LoVo (cell line): ENCODE measurements at regions not wholly inside any gene's neighbourhood (a gene's known extent, or its start where the extent isn't known, plus 50 kb on each side); places are given as distances from the start of the nearest gene placed in this dataset.
"Not testable (repeated sequence)": the region's sequence is repeated elsewhere in the genome, so short reads cannot be mapped to it uniquely, and the experiment has no call there.

Experiments used
- DNase-seq: peaks from one replicate; pipeline ENCODE4 v3.0.0-alpha.2; 2016; ENCODE audit warnings: low spot score

DNA sequence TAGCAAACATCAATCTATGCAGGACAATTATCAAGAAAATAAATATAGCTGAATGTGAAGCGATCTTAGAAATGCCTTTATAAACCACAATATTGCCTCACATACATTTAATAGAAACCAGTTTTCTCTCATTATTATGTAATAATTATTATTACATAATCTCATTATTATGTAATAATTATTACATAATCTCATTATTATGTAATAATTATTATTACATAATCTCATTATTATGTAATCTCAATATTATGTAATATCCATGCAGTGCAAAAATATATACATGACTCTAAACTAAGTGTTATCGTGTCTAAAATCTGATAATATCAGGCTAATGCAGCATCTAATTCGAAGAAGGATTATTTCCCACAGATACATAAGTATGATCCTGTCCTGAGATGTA is 563.9 kb upstream of the SEMA6A start:
- DNase-seq, result no peak

DNA sequence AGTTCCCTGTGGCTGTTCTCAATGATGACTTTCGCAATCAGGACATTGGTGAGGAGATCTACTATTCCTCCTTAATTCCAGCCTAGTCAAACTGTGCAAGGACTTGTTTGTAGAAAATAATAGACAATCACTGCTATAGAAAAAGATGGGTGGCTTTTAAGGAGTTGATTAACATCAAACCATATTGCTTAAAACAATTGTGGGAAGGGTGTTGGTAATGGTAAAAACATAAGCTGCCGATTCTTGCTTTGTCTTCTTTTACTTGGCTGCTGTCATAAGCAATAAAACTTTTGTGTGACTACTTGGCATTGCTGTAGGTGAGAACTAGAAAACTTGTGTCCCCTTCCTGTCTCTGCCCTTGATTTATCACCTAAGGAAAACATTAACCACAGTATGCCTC is 561.2 kb upstream of the SEMA6A start:
- no peak for DNase-seq

DNA sequence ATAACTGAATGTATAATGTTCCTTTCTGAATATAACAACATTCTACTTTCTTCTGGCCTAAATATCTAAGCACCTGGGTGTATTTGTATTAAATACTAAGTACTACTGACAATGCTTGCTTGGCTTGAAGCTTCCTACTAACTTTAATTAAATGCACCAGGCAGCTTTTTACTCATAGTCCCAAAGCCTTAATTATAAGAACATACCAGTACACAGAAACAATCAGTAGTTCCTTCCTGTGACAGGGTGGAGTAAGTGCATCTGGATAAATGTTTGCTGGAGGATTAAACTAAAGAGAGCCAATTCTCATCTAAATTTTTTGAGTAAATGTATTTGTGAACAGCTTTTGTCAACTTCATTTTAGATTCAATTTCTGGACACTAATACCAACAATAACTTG is 558.6 kb upstream of the SEMA6A start:
- no peak for DNase-seq

DNA sequence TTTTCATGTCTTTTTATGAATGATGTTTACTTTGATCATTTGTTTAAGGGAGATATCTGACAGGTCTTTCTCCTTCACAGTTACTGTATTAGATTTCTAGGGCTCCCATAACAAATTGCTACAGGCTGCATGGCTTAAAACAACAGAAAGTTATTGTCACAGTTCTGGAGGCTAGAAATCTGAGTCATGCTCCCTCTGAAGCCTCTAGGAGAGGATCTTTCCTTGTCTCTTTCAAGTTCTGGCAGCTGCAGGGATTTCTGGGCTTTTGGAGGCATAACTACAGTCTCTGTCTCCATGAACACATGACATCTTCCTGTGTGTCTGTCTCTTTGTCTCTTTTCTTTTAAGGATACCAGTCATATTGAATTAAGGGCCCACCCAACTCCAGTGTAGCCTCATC is 557.3 kb upstream of the SEMA6A start:
- no peak for DNase-seq

DNA sequence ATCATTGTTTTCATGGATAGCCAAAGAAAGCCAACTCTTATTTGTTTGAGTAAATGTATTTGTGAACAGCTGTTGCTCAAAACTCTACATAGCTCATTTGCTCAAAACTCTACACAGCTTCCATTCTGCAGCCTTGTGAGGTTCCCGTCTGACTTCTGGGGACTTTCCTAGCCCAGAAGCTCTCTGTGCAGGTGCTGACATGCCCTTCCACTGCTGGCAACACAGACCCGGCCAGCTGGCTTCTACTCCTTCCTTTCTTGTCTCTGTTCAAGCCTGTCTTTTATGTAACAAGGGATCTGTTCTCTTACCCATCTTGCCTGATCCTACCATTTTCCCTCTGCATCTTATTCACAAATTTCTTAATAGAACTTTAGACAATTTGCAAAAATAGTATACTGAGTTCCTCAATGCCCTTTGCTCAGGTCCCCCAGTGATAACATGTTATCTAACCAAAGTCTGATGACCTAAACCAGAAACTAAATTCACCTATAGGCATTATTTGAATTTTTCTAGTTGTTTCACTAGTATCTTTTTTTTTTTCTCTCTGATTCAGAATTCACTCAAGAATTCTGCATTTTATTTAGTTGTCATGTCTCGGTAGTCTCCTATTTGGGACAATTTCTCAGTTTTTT is 556.5 kb upstream of the SEMA6A start:
- DNase-seq, result no peak

DNA sequence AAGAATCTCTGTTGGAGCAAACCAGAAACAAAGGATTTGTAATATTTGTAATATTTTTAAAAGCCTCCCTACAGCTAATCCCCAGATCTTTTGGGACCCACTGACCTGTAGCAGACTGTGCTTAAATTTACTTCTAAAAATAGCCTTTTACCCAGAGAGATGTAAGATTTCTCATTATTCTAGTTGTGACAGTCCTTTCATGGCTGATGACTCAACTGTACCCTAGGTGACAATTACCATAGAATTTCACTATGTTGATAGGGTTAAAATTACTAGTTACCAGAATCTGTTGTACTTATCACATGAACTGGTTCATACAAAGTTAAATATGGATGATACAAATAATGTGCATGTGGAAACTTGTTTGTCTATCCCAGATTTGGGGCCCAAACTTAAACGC is 543.9 kb upstream of the SEMA6A start:
- no peak for DNase-seq

DNA sequence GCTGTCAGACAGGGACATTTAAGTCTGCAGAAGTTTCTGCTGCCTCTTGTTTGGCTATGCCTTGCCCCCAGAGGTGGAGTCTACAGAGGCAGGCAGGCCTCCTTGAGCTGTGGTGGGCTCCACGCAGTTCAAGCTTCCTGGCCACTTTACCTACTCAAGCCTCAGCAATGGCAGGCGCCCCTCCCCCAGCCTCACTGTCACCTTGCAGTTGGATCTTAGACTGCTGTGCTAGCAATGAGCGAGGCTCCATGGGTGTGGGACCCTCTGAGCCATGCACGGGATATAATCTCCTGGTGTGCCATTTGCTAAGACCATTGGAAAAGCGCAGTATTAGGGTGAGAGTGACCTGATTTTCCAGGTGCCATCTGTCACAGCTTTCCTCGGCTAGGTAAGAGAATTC is 542.7 kb upstream of the SEMA6A start:
- not testable (repeated sequence) for DNase-seq

DNA sequence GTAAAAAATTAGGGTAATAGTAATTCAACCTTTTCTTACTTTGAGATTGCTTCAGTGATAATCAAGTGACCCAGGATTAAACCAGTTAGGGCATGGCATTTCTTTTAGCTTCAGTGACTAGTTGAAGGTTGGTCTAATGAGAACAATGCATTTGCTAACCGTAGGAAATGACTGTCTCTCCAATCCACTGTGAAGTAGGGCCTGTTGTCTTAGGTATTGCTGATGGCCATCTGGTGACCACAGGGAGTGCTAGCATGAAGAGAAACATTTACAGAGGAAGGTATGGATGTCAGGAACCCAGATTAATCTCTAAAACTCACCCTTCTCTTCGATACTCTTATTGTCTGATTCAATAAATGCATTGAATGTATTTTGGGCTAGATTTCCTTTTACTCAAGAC is 535.9 kb upstream of the SEMA6A start:
- no peak for DNase-seq

DNA sequence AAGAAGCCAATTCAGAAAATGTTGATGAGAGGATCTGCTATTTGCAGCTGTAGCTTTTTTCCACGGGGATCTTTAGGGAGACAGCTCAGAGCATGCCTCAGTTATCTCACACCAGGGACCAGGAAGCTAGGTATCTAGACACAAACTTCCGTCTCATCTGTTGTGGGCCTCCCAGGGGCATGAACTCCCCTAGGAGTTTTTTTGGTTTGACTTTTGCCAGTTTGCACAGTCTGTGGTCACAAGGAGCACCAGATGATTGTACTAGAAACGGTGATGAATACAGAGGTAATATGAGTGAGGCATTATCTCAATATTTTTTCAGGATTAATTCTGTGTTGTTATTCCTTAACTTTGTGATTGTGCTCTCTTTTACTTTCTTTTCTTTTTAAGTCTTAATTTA is 533.2 kb upstream of the SEMA6A start:
- DNase-seq, result no peak

DNA sequence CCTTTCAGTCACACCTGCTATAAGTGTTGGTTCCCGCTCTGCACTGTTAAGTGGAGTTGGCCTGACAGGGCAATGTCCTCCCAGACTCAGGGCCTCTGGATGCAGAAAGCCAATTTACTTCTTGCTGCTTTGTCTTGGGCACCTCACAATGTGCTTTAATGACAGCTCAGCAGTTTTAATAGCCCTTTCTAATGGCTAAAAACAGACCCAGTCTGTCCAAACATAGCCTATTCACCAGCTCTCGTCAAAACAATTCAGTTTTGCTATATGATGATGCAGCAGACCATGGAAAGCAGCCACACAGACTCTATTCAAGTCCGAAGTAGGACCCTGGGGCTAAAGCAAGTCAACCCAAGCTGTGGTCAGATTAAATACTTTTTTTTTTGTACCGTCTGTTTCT is 529.1 kb upstream of the SEMA6A start:
- DNase-seq, result no peak

DNA sequence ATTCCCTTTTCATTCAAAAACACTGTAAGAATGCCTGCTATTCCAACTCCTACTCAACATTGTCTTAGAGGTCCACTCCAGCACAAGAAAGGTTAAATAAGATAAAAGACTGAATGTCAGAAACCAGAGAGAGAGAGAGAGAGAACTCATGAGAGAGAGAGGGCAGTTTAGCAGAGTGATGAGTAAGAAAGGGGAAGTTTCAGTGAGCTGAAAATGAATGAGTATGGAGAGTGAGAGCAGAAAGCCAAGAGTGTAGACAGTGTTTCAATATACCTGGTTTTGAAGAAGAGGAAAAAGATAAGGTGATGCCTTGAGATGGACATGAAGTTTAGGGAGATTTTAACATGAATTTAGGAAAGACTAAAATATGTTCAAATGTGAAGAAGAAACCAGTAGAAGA is 528.0 kb upstream of the SEMA6A start:
- no peak for DNase-seq

DNA sequence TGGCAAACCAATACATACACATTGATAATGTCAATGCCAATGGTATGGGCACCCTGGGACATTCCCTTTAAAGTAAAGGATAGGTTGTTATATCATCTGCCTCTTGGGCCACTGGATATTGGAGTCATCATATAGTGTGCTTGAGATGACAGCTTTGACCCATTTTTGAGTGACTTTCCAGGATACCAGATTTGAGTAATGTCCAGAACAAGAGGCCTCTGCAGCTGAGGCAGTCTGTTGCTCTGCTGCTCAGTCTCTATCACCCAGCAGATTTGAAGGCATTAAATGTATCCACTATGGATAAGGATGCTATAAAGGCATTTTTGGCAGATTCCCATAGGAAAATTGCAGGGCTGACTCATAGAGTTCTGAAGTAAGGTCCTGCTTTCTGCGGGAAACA is 525.6 kb upstream of the SEMA6A start:
- no peak for DNase-seq

DNA sequence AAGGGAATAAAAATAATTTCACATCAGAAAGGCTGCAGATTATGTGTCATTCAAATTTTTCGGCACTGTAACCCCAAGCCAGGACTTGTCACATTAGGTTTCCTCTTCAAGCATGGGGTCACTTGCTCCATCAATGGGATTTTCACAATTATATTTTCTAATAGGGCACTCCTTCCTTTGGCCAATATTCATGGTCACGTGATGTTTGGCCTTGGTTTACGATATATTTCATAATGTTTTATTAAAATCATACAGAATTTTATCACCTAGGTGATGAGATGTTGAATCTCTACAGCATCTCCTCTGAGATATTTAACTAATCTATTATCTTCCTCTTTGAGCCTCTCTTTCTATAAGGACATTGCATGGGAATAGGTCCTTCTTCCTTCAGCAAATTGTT is 523.5 kb upstream of the SEMA6A start:
- no peak for DNase-seq

DNA sequence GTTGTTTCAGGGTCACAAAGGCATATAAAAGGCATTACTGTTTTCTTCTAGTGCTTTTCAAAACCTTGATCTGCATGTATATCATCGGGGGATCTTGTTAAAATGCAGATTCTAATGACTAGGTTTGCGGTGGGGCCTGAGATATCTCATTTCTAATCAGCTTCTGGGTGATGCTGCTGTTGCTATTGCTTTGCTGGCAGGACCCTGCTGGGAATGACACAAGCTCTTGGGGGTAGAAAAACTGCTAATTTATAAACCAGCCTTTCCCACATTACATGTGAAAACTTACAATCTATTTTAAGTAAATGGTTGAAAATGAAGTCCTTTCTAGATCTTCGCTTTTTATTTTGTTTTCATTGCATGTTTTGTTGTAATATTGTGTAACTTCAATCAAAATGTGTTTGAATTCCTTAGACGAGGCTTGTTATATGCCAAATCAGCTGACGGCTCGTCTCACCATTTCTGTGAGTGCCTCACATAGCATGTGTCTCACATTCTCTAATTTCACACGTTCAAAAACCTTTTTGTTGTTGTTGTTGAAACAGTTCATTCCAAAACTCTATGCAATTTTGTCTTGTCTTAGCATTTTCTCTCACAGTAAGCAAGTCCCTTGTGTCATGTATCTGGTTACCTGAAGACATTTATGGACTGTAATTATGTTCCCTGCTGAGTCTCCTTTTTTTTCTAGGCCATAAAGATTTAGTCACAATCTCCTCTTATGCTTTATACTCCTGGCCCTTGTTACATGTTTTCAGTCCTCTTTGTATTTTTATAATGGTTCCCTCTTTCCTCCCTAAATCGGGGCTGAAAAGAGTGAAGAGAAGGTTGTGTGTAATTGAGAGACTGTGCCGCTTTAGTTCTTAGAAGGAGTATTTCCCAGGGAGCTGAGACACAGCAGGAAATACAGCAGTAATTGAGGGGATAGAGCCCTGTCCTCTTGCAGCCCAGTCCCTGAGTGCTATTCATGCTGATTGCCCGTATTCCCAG is 521.0 kb upstream of the SEMA6A start:
- no peak for DNase-seq

DNA sequence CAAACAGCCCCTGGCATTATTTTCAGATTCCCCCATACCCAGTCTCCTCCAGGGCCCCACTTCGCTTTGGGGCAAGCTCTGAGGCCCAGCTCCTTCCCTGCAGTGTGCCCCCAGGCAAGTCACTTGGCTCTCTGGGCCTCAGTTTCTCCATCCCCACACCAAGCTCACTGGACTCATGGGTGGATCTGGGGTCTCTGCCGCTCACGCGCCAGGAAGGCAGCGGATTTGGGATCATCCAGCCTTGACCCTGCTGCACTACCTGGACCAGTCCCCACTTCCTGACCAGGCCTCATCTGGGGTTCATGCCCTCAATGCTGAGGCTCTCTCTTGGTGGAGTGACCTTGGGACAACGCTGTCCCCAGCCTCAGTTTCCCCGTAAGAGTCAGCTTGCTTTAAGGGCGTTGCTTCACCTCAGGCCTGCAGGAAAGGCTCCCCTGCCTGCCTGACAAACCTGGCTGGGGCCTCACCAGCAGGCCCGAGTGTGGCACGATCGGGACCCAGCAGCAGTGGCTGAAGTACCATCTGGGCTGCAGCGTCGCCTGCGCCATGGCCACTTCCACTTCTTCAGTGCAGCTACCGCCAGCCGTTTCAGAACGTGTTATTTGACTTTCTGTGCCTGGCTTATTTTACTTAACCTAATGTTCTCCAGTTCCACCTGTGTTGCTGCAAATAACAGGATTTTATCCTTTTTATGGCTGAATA is 519.6 kb upstream of the SEMA6A start:
- DNase-seq, result no peak

DNA sequence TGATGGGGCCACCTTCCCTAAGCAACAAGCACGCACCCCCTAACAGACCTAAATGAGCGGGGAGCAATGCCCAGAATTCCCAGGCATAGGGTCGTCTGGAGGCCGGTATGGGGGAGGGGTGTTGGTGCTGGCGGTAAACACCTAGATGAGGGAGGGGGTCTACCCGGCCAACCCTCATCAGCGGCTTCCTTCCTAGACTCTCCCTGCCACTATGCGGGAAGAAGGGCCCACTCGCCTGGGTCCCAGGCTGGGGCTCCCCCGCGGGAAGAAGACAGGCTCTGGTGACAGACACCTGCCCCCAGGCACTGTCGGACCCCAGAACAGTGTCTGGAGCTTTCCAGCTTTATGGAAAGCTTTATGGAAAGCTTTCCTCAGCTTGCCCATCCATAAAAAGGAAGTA is 519.0 kb upstream of the SEMA6A start:
- no peak for DNase-seq

DNA sequence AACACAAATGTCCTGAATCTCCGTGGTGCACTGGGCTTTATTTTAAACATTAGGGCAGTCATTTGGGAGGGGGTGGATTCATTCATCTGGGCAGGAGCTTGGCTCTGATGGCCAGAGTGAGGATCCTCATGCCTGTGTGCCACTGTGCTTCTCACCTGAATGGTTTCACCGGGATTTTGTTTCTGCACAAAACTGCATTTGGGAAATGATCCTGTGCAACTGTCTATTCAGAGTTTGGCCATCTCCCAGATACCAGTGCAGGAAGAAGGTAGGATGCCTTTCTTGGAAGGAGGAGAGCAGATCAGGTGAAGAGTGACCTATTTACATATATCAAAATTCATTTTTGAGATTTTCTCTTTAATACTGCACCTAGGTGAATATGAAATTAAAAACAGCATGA is 514.4 kb upstream of the SEMA6A start:
- no peak for DNase-seq

DNA sequence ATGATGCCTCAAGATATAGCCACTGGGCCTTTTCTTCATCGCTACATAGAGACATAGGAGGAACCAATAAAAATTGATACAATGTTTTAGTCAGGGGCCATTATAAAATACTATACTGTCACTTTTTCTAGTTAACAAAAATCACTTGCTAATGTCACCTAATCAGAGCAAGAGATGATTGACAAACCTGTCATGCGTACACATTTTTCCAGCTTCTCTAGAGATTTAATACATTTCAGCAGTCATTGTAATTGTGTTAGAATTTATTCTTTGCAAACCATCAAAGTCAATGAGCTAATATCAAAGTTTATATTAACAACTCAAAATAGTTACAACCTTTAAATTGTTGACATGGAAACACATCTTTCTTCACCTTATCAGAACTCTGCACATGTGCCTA is 513.6 kb upstream of the SEMA6A start:
- DNase-seq, result no peak

DNA sequence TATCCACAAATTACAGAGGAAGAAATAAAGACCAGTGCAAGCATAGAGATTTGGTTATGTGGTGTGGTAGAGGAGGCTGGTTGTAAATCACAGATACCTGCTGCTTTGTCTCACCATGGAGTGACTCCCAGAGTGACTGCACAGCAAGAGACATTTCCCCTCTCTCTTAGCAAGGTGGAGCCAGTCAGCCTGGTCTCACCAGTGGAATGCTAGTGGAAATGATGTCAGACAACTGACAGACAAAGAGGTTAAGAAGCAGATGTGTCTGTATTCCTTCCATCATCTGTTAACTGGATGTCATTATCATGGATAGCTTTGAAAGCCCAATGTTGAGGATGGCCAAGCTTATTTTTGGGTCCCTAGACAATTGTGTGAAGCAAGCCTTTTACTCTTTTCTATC is 509.4 kb upstream of the SEMA6A start:
- no peak for DNase-seq

DNA sequence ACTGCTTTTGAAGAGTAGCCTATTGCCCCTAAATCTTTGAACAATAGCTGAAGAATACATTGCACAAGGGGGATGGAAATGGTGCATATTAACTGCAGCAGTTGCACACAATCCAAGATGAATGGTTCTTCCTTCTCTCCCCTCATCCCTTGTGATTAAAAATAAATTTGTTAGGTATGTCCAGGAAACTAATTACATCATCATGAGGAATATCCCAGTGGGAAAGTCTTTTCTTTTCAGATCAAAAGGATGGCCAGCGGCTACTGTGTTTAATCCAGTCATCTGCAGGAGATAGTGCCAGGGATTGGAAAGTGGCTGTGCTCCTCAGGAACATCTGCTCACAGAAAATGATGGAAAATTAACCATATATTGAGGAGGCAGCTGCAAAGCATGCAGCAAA is 508.4 kb upstream of the SEMA6A start:
- no peak for DNase-seq

DNA sequence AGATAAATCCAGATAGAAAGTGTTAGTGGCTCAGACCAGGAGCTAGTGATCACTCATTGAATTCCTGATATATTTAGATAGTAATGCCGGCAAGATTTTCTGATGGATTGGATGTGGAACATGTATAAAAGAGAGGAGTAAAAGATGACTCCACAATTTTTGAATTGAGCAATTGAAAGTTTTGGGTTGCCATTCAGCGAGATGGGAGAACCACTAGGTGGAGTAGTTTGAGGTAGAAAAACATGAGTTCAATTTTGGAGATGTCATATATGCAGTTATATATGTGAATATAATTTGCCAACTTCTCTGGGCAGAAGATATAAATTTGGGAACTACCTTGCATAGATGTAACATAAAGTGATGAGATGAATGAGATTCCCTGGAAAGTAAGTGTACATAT is 502.5 kb upstream of the SEMA6A start:
- no peak for DNase-seq

DNA sequence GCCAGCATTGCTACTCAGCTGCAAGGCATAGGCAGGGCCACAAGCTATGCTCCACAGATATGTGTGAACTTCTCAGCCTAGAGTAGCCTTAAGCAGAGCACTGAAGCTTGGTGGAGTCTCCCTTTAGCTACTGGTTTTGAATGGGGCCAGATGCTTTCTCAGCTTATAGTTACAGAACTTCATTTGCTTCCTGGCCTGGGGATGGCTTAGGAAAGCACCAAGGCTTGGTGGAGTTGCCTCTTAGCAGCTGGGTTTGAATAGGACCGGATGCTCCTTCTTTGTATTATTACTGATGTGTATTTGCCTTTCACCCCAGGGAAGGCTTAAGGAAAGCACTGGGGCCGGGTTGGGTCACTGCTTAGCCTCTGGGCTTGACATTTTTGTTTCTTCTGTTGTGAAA is 497.8 kb upstream of the SEMA6A start:
- no peak for DNase-seq

DNA sequence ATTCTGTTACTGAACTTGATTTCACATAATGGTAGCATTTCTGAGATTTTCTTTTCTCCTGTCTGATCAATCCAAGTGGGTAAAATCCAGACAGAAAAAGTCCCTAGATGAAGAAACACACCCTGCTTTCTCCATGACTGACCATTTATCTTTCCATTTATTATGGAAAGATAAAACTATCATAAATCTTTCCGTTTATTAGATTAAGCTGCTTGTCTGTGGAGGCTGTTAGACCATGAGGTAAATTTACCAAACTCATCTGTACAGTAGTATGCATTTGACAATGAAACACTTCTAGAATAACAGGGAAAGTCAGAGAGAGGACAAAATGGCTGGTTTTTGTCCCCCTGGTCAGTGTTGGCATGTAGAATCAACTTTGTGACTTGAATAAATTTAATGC is 491.2 kb upstream of the SEMA6A start:
- DNase-seq, result no peak
